ENCODE measurements at regions not wholly inside any gene's neighbourhood (a gene's known extent, or its start where the extent isn't known, plus 50 kb on each side); places are given as distances from the start of the nearest gene placed in this dataset.

GRCh38 chr4:187944179-187944578, 51.4 kb upstream of the ZFP42 start:
- TF ChIP-seq CTCF (IDR thresholded peaks at IDR 0.05; ENCODE audit: insufficient read depth, low read length) (no peak), REST (IDR thresholded peaks at IDR 0.05; ENCODE audit: insufficient replicate concordance, low read depth) (no peak), SPI1 (IDR thresholded peaks at IDR 0.05; ENCODE audit: borderline replicate concordance, low read depth) (no peak), POLR2AphosphoS5 (IDR thresholded peaks at IDR 0.05; ENCODE audit: low read depth) (no peak), GABPA (IDR thresholded peaks at IDR 0.05; ENCODE audit: low read depth) (no peak)
